Nephron progenitor cell (in vitro differentiated cells): ENCODE measurements at regions not wholly inside any gene's neighbourhood (a gene's known extent, or its start where the extent isn't known, plus 50 kb on each side); places are given as distances from the start of the nearest gene placed in this dataset.

Experiments used
- DNase-seq: peaks from one replicate; pipeline ENCODE4 v3.0.0; 2021
- H3K27ac Mint-ChIP-seq: 2 replicates; pipeline ENCODE4 v1.8.0; 2021; ENCODE audit warnings: mild to moderate bottlenecking, moderate library complexity, mixed read lengths
- H3K27me3 Mint-ChIP-seq: 2 replicates; pipeline ENCODE4 v1.8.0; 2021; ENCODE audit warnings: mild to moderate bottlenecking, low read depth, mixed read lengths; ENCODE audit not compliant: poor library complexity
- H3K36me3 Mint-ChIP-seq: 2 replicates; pipeline ENCODE4 v1.8.0; 2021; ENCODE audit warnings: low read depth, mixed read lengths
- H3K4me1 Mint-ChIP-seq: 2 replicates; pipeline ENCODE4 v1.8.0; 2021; ENCODE audit warnings: mixed read lengths
- H3K4me3 Mint-ChIP-seq: 2 replicates; pipeline ENCODE4 v1.8.0; 2021; ENCODE audit warnings: mild to moderate bottlenecking, moderate library complexity, mixed read lengths
- H3K9me3 Mint-ChIP-seq: 2 replicates; pipeline ENCODE4 v1.8.0; 2021; ENCODE audit warnings: mild to moderate bottlenecking, moderate library complexity, mixed read lengths
- TF ChIP-seq, protein P1 (sequence below): fragments of 200-600 bp; sonication (generic); IDR thresholded peaks from 2 replicates; pipeline ENCODE4 v1.5.0; 2021; ENCODE audit warnings: antibody characterized with exemption

DNA sequence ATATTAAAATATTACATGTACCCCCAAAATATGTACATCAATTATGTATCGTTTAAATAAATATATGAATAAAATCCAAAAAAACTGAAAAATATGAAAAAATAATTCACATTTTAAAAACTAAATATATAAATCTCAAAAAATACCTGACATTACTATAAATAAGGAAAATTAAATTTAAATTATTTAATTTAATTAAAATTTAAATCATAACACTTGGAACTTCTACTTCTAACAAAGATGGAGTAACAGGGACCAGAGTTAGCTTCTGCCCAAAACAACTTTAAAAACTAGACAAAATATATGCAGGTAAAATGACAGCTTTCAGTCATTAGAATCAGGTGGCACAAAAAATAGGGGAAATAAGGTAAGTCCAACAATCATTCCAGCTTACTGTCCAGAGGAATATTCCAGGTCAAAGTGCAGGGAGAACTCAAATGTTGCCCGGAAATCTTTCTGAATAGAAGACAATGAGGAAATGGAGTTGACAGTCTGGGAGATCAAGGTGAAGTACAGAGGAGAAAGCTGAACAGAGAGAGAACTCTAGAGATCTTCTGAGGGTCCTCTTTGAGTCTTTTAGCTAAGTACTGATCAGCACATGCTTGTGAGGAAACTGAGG is 207.7 kb upstream of the ATP11B start:
- no peak for DNase-seq
- TF ChIP-seq, protein P1, sequence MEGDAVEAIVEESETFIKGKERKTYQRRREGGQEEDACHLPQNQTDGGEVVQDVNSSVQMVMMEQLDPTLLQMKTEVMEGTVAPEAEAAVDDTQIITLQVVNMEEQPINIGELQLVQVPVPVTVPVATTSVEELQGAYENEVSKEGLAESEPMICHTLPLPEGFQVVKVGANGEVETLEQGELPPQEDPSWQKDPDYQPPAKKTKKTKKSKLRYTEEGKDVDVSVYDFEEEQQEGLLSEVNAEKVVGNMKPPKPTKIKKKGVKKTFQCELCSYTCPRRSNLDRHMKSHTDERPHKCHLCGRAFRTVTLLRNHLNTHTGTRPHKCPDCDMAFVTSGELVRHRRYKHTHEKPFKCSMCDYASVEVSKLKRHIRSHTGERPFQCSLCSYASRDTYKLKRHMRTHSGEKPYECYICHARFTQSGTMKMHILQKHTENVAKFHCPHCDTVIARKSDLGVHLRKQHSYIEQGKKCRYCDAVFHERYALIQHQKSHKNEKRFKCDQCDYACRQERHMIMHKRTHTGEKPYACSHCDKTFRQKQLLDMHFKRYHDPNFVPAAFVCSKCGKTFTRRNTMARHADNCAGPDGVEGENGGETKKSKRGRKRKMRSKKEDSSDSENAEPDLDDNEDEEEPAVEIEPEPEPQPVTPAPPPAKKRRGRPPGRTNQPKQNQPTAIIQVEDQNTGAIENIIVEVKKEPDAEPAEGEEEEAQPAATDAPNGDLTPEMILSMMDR = no peak
- H3K4me3 Mint-ChIP-seq = no peak overlapping the region
- no peak overlapping the region for H3K27ac Mint-ChIP-seq
- H3K36me3 Mint-ChIP-seq = peaks cover 5% of the 10 kb centered on the region
- H3K9me3 Mint-ChIP-seq = peaks cover 12% of the 10 kb centered on the region
- no peaks in the 10 kb centered on the region for H3K4me1 Mint-ChIP-seq
- peaks cover 3% of the 10 kb centered on the region for H3K27me3 Mint-ChIP-seq

DNA sequence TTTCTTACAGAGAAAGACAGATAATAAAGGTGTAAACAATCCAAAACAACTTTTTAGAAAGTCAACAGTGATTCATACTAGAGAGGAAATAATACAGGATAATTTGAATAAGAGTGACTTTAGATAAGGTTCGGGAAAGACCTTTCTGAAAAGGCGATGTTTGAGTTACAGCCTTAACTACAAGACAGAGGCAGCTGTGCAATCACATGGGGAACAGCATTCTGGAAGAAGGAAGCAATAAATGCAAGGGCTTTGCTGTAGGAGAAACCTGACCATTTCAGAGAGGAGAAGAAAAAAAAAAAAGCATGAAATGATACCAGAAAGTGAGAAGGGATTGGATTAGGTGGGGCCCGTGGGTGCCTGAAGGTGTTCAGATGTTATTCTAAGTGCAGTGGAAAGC is 200.6 kb upstream of the ATP11B start:
- Mint-ChIP-seq H3K27ac (no peak overlapping the region), H3K4me1 (peaks cover 30% of the 10 kb centered on the region), H3K36me3 (peaks cover 5% of the 10 kb centered on the region)

DNA sequence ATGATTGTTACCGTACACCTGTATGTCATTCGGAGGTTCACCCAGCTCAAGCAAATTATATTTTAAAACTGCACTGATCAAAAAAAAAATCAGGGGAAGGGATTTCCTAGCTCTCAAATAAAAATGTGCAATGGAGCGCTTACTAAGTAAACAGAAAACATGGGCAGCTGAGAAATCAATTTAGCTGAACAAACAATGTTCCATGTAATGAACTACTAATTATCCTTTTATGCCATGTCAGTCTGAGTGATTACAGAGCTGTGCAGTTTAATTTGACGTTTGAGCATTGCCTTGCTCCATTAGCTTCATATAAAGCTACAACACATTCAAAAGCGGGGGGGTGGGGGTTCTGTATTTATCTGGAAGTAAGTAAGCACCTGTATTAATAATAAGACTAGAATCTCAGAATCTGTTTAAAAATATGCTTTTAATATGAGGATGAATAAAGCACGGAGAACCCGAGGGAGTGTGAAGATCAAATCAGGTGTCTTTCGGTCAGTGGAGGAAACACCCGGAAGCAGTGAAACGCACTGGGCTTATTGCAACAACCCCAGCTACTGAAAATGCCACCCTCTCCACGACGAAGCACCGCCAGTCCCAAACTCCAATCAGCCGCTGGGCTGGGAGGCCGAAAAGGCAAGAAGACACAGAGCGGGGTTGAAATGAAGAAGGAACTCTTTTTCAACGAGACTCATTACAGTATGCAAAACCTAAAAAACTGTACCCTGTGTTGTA is 196.5 kb upstream of the ATP11B start:
- Mint-ChIP-seq H3K36me3 (no peaks in the 10 kb centered on the region), H3K4me1 (peaks cover 33% of the 10 kb centered on the region), H3K4me3 (no peak overlapping the region), H3K27ac (no peak overlapping the region), H3K27me3 (peaks cover 2% of the 10 kb centered on the region), H3K9me3 (peaks cover under 1% of the 10 kb centered on the region)
- no peak for DNase-seq
- TF ChIP-seq, protein P1 = no peak

More for the DNA sequence above, 200.6 kb upstream of the ATP11B start:
- Mint-ChIP-seq H3K9me3 (peaks cover 9% of the 10 kb centered on the region), H3K4me3 (no peak overlapping the region), H3K27me3 (no peaks in the 10 kb centered on the region)
- no peak for DNase-seq
- TF ChIP-seq, protein P1 = no peak

DNA sequence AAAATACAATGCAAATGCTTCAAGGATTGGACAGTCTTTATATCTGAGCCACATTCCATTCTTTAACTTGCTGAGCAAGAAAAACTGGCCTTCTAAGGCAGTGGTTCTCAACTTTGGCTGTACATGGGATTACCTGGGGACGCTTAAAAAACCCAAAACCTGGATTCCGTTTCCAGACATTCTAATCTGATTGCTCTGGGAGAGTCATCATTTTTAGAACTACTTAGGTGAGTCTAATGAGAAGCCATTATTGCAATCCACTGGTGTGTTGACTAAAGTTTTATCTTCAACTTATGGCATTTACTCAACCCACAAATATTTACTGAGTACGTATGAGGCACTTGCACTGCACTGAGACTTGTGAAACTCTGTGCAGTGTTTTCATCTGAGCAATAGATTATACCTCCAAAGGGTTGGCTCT is 195.7 kb upstream of the ATP11B start:
- no peak overlapping the region for H3K4me3 Mint-ChIP-seq
- H3K9me3 Mint-ChIP-seq = peaks cover 3% of the 10 kb centered on the region
- peaks cover 2% of the 10 kb centered on the region for H3K27me3 Mint-ChIP-seq
- TF ChIP-seq, protein P1 = no peak
- DNase-seq = no peak
- peaks cover 26% of the 10 kb centered on the region for H3K4me1 Mint-ChIP-seq
- no peak overlapping the region for H3K27ac Mint-ChIP-seq
- no peaks in the 10 kb centered on the region for H3K36me3 Mint-ChIP-seq

DNA sequence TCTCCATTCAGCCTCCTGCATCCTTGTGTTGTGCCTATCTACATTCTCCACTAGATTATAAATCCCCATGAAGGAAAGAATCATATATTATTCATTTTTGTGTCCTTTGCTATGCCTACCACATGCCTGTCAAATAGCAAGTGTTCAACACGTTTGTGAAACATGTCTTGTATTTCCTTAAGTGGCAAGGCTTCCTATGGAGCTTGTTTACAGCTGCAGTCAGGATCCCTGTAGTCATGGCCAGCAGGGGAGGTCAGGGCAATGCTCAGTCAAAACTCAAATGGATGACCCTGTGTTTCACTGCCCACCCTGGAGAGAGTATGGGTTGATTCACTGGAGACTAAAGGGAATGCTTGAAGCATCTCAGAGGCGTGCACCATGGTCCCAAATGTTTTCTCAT is 191.7 kb upstream of the ATP11B start:
- Mint-ChIP-seq H3K27ac (no peak overlapping the region), H3K36me3 (no peaks in the 10 kb centered on the region), H3K9me3 (peaks cover 3% of the 10 kb centered on the region), H3K4me1 (peaks cover 22% of the 10 kb centered on the region), H3K27me3 (peaks cover 2% of the 10 kb centered on the region), H3K4me3 (no peak overlapping the region)
- DNase-seq = no peak
- TF ChIP-seq, protein P1 = no peak

DNA sequence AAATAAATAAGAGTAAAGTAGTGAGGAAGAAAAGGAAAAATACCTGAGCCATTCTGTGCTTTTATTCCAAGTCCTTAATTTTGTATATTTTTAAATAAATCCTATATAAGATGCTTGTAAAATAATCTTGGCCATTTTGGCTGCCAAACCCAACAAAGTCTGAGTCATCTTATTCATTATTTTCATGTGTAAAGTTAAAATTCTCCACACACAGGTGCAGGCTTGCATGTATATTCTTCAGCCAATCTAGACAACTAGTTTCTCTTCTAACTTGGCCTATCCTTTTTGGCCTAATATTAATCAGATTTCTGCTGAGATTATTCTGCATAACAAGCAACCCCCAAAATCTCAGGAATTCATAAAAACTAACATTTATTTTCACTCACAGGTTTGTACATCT is 189.8 kb upstream of the ATP11B start:
- H3K9me3 Mint-ChIP-seq = peaks cover 3% of the 10 kb centered on the region
- no peak overlapping the region for H3K4me3 Mint-ChIP-seq
- no peak overlapping the region for H3K27ac Mint-ChIP-seq
- peaks cover 26% of the 10 kb centered on the region for H3K4me1 Mint-ChIP-seq
- no peaks in the 10 kb centered on the region for H3K36me3 Mint-ChIP-seq
- DNase-seq = no peak
- TF ChIP-seq, protein P1 = no peak
- H3K27me3 Mint-ChIP-seq = peaks cover 2% of the 10 kb centered on the region
